Activated CD4-positive, alpha-beta T cell treated with anti-CD3 and anti-CD28 coated beads, Interleukin-2, amount 50 U/mL, for 48 hours (primary cell): ENCODE measurements at regions not wholly inside any gene's neighbourhood (a gene's known extent, or its start where the extent isn't known, plus 50 kb on each side); places are given as distances from the start of the nearest gene placed in this dataset.

ENCODE experiments used
- DNase-seq, 2 experiments: peaks; one replicate each; pipeline ENCODE4 v3.0.0-alpha.2; 2020

DNA sequence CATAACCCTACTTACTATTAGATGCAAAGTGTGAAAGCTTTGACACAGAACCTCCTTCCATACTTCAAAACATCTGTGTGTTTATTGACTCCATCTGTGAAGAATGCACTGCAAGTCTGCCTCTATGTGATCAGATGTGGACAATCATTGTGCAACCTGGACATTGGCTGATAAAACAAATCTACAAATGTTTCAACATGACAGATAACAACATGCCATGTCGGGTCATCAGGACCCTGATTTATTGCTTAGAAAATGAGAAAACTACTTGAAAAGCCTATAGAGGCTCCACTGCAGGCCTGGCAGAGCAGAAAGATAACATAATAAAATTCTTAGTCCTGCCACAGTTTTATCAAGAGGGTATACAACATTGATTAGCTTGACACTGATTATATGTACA is 1286.4 kb downstream of the GRIK2 start:
- no peak for DNase-seq

- DNase-seq, result no peak
Observed at GRCh38 chr6:102677225-102677624, 1283.7 kb downstream of the GRIK2 start.

DNA sequence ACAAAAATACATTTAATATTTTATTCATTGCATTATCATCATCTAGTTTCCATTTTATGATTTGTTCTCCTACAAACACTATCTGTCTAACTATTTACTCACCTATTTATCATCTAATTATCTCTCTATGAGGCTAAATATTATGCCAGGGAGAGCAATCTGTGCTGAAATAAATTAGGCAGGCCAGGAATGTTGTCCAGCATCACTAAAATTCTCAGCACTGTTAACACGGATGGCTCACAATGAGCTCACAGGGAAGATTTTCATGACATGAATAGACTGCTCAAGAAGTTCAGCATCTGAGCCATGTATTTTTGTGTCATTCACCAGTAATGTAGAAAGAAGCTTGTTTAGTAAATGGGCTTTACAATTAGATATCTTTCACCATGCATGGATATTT is 1277.2 kb downstream of the GRIK2 start:
- DNase-seq, result no peak

DNA sequence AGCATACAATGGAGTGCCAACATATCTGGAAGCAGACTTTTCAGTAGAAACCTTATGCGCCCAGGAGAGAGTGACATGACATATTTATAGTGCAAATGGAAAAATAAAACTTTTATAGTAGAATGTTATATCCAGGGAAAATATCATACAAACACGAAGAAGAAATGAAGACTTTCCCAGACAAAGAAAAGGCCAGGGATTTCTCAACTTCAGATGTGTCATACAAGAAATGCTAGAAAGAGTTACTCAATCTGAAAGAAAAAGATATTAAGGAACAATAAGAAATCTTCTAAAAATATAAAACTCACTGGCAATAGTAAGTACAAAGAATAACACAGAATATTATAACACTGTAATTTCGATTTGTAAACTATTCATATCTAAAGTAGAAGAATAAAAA is 1269.3 kb downstream of the GRIK2 start:
- no peak for DNase-seq

DNA sequence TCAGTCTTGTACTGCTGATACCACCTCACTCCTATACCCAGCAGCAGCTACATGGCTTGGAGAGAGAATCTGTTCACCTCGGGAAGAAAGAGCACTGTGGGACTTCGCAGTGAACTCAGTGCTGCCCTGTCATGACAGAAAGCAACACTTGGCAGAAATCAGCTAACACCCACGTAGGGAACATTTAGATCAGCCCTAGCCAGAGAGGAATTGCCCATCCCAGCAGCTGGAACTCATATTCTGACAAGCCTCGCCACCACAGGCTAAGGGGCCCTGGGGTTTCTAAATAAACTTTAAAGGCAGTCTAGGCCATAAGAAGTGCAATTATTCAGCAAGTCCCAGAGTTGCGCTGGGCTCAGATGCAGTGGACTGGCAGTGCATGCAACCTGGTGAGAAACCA is 1266.8 kb downstream of the GRIK2 start:
- no peak for DNase-seq

GRCh38 chr6:102655823-102656222 is 1262.3 kb downstream of the GRIK2 start:
- no peak for DNase-seq

GRCh38 chr6:102641426-102641825 is 1247.9 kb downstream of the GRIK2 start:
- DNase-seq, result no peak

- no peak for DNase-seq
Observed at GRCh38 chr6:102631921-102632320, 1238.4 kb downstream of the GRIK2 start.

- no peak for DNase-seq
Observed at GRCh38 chr6:102623201-102623600, 1229.7 kb downstream of the GRIK2 start.

GRCh38 chr6:102619585-102619984 is 1226.1 kb downstream of the GRIK2 start:
- DNase-seq, result no peak

DNA sequence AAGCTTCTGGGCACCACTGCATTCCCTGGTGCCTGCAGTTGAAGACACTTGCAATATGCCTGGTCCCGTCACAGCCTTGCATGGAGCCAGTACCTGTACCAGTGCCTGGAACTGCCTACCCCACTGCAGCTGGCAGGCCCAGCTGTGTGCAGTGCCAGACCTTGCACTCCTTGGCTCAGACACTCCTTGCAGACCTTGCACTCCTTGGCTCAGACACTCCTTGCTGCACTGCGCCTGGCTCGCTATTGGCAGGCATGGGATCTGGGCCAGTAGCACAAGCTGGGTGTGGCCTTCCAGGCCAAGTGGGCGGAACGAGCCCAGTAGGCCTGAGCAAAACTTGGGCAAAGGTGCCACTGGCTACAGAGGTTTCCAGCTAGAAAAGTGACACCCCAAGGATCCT is 1189.1 kb downstream of the GRIK2 start:
- no peak for DNase-seq

DNA sequence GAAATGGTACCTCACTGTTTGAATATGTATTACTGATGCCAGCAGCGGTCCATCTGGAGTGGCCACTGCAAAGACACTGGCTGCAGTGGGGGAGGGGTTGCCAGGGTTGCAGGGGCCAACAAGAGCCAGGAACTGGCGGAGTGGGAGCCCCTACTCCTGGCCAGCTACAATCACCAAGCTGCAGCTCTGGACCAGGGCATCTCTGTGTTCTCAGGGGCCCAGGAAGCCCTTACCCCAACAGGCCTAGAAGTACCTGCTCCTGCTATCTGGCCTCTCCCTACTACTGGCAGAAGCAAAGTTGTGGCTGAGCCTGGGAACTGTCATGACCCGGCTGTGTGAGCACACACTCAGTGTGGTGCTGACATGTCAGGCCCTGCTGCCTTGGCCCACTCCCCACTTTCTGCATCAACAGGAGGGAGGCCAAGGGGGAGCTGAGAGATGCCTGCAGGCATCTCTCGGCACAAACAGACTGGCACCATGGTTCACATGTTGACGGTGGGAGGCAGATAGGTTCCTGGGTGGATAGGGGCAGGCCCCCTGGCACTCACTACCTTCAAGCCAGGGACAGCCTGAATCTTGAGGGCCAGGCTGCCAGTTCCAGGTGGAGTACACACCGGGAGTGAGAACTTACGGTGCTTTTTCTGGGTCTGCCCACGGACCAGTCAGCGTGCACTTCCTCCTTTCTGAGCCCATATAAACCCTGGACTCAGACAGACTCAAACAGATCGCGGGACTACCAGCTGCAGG is 1188.0 kb downstream of the GRIK2 start:
- no peak for DNase-seq

DNA sequence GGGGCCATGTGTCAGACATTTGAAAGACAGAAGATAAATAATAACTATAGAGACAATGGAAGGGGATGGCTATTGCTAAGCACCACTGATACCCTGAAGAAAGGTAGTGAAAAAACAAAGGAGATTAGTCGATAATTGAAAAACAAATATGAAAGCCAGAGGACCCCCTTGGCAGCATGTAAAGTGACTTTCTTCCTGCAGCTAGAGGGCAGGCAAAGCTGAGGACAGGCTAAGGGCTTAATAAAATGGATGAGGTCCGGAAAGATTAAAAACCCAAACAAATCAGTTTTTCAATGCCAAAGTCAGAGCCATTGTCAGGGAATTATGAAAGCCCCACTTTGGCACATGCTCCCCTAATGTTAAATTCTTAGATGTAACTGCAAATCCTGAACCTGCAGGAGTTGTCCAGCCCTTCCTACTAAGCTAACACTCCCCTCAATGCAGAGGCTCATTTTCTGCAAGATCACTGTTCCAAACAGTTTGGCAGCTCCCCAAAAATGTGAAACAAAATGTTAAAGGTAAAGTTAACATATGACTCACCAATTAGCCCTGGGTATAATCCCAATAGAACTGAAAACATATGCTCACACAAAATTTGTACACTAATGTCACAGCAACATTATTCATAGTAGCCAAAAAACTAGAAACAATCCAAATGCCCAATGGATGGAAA is 1177.9 kb downstream of the GRIK2 start:
- no peak for DNase-seq

DNA sequence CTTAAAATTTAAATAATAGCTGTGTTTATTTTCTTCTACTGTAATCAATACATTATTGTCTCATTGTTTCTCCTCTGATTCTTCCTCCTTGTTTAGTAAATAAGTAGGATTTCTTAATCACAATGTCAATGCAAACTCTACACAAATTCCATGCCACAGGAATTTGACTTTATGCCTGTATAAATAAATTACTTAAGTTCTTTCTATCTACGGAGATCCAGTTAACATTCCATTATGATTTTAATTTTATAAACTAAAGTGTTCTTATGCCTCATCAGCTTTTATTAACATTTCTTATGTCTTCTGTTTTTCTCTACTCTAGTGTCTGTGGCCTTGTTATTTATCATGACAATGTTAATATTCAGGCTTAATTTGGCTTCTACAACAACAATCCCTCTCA is 1169.2 kb downstream of the GRIK2 start:
- DNase-seq, result no peak

DNA sequence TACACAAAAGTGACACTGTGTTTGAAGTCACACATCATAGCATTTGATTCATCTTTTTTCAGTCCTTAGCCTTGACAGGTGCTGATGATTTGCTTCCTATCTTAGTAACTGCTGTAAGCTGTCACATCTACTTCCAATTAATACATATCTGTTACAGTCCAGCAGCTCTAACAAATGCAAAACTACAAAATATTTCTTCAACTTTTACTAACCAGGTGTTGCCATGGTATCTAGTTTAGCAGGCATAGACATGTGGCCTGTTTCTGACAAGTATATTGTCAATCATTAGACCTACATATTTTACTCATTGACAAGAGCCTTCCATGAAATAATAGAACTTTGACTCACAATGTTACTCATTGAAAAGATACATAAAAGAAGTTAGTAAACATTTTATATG is 1159.7 kb downstream of the GRIK2 start:
- no peak for DNase-seq

- DNase-seq, result no peak
Observed at GRCh38 chr6:102549221-102549874, 1155.8 kb downstream of the GRIK2 start.

- no peak for DNase-seq
Observed at GRCh38 chr6:102525336-102525735, 1131.8 kb downstream of the GRIK2 start.

GRCh38 chr6:102520966-102521365 is 1127.5 kb downstream of the GRIK2 start:
- no peak for DNase-seq

DNA sequence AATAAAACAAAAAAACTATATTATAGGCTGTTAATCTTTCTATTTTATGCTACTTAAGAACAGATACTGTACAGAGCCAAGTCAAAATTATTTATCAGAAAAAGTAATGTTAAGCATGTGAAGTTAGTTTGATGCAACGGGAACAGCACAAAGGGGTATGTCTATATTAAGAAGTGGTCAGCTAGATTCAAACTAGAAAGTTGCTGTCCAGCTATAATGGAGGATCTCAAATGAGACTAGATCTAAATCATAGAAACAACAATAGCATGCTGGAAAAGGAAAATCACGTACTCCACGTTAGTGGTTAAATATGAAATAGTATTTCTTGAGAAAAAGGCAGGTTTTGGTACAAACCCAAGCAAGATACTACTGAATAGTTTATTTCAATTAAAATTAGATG is 1124.0 kb downstream of the GRIK2 start:
- no peak for DNase-seq

- DNase-seq, result no peak
Observed at GRCh38 chr6:102501615-102502014, 1108.1 kb downstream of the GRIK2 start.

DNA sequence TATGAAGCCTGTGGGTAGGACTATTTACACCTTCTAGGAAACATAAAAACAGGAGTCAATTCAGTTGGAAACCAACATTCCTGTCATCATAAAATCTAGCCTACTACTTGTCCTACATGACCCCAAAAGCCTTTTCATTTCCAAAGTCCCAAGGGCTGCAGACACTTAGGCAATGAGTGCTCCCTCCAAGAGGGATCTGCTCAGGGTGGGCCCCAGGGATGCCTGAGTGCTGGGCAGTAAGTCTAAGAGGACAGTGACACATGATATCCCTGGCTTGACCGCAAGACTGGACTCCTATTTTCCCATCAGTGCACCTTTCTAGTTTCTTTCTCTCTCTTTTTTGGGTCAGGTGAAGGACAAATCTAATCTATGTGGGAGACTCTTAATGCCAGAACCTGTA is 1101.3 kb downstream of the GRIK2 start:
- DNase-seq, result no peak

GRCh38 chr6:102493485-102493884 is 1100.0 kb downstream of the GRIK2 start:
- no peak for DNase-seq

DNA sequence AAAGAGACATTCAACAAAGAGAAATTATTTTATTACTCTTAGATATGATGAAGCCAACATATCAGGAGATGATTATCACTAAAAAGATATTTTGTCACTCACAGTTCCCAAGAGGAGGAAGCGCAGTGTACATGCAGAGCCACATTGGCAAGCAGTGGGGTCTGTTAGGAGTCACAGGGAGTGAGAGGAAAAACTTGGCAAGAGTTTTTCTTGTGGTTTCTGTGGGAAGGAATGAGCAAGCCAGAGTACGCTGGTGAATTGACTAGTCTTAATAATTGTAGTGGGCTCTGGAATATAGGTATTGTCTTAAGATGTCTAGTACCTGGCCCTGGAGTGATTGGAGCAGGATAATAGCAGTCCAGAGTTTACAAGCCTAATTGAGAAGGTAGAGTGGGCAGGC is 1095.2 kb downstream of the GRIK2 start:
- no peak for DNase-seq

- no peak for DNase-seq
Observed at GRCh38 chr6:102485480-102485879, 1092.0 kb downstream of the GRIK2 start.
